Fibroblast of mammary gland (primary cell): ENCODE measurements at regions not wholly inside any gene's neighbourhood (a gene's known extent, or its start where the extent isn't known, plus 50 kb on each side); places are given as distances from the start of the nearest gene placed in this dataset.

Source experiments
- DNase-seq: peaks from one replicate; pipeline ENCODE4 v3.0.0-alpha.2; 2010; ENCODE audit warnings: low read depth
- H3K4me3 ChIP-seq: 2 replicates; pipeline ENCODE4 v1.5.1; 2011; ENCODE audit warnings: low read depth, mild to moderate bottlenecking, low read length, moderate library complexity; ENCODE audit not compliant: control insufficient read depth
- CTCF ChIP-seq: conservative IDR thresholded peaks from 2 replicates; pipeline ENCODE4 v1.5.1; 2011; ENCODE audit warnings: low read depth, low read length, inconsistent platforms; ENCODE audit not compliant: control insufficient read depth, insufficient read depth

GRCh38 chr16:77574867-77575624 lies 140.2 kb upstream of the ADAMTS18 start:
- DNase-seq: peak; percentile 73
- no peak for TF ChIP-seq CTCF
- H3K4me3 ChIP-seq: no peak overlapping the region

GRCh38 chr16:77579351-77579891 lies 142.9 kb upstream of the NUDT7 start:
- H3K4me3 ChIP-seq: no peak overlapping the region
- DNase-seq: peak; percentile 73
- TF ChIP-seq CTCF: no peak

GRCh38 chr16:77581706-77582105 lies 140.6 kb upstream of the NUDT7 start:
- no peak for TF ChIP-seq CTCF
- H3K4me3 ChIP-seq: no peak overlapping the region
- no peak for DNase-seq

GRCh38 chr16:77584205-77584859 lies 138.0 kb upstream of the NUDT7 start:
- H3K4me3 ChIP-seq: no peak overlapping the region
- peak; percentile 79 for DNase-seq
- peak; percentile 87 for TF ChIP-seq CTCF

- H3K4me3 ChIP-seq: no peak overlapping the region
- TF ChIP-seq CTCF: no peak
- DNase-seq: peak; percentile 74
Measured at GRCh38 chr16:77585379-77586251, 136.7 kb upstream of the NUDT7 start.

GRCh38 chr16:77588389-77588788 lies 133.9 kb upstream of the NUDT7 start:
- no peak for TF ChIP-seq CTCF
- DNase-seq: no peak
- H3K4me3 ChIP-seq: no peak overlapping the region
